GM10248 (cell line): ENCODE measurements at regions not wholly inside any gene's neighbourhood (a gene's known extent, or its start where the extent isn't known, plus 50 kb on each side); places are given as distances from the start of the nearest gene placed in this dataset.

Experiments
- CTCF ChIA-PET: fragments of 300-600 bp; sonication (Branson Sonifier 250); formaldehyde crosslinking; extraction: SDS; loops from one replicate; lab custom pipeline; 2021; ENCODE audit warnings: antibody characterized with exemption; lab: Yijun Ruan, JAX
- POLR2A ChIA-PET: fragments of 350-650 bp; sonication (Branson Sonifier 250); formaldehyde crosslinking; extraction: SDS; loops from one replicate; lab custom pipeline; 2020; ENCODE audit warnings: antibody characterized with exemption; lab: Yijun Ruan, JAX
- DNase-seq: peaks from one replicate; pipeline ENCODE4 v3.0.0; 2012; ENCODE audit errors: extremely low spot score
- CTCF ChIP-seq: IDR thresholded peaks from 2 replicates; pipeline ENCODE4 v1.5.1; 2012; ENCODE audit warnings: mild to moderate bottlenecking, low read depth; ENCODE audit errors: extremely low read depth, missing control alignments, control extremely low read depth

- no peak for DNase-seq
- CTCF ChIA-PET = interaction anchor here (0.8 kb wide), 1 partner anchor 310 kb away, joined by 3 read pairs; no protein-coding TSS in a partner anchor
- TF ChIP-seq CTCF = no peak
- POLR2A ChIA-PET = no interaction called here
Measured at GRCh38 chr12:75715682-75716081, 204.3 kb upstream of the KRR1 start.

DNA sequence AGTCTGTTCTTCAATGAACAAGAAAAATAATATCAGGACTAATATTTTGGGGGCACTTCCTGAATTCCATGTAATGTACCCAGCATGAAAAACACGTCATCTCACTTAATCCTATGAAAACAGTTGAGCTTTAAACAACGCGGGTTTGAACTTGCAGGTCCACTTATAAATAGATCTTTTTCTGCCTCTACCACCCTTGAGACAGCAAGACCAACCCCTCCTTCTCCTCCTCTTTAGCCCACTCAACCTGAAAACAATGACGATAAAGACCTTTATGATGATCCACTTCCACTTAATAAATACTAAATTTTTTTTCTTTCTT is 203.9 kb upstream of the KRR1 start:
- ChIA-PET CTCF (interaction anchor here (0.8 kb wide), 1 partner anchor 310 kb away, joined by 3 read pairs; no protein-coding TSS in a partner anchor), POLR2A (no interaction called here)
- TF ChIP-seq CTCF = no peak
- DNase-seq = no peak

- POLR2A ChIA-PET = no interaction called here
- CTCF ChIA-PET = interaction anchor here (0.8 kb wide), 1 partner anchor 311 kb away, joined by 3 read pairs; no protein-coding TSS in a partner anchor
- no peak for TF ChIP-seq CTCF
- no peak for DNase-seq
Measured at GRCh38 chr12:75714462-75715322, 203.3 kb upstream of the KRR1 start.

DNA sequence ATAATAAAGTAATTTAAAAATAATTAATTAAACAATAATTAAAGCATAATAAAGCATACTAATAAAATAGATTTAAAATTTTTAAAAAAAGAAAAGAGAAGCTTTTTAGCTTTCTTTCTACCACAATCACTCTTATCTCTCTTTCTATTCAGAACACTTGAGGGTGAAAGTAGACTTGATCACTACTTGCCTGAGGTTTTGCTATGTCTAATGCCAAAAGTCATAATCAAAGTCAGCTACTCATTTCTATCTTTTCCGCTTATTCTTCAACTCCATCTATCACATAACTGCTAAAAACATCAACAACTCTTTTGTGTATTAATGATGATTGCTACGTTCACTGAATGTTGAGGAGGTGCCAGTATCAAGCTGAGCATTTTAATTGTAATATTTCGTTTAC is 202.0 kb upstream of the KRR1 start:
- no peak for DNase-seq
- ChIA-PET POLR2A (no interaction called here), CTCF (interaction anchor here (1.3 kb wide), 2 partner anchors 35 to 391 kb away, joined by 3 to 4 read pairs; no protein-coding TSS in a partner anchor)
- no peak for TF ChIP-seq CTCF

- ChIA-PET CTCF (interaction anchor here (1.3 kb wide), 1 partner anchor 392 kb away, joined by 3 read pairs; no protein-coding TSS in a partner anchor), POLR2A (no interaction called here)
- no peak for TF ChIP-seq CTCF
- DNase-seq = no peak
Measured at GRCh38 chr12:75712223-75712622, 200.8 kb upstream of the KRR1 start.

- ChIA-PET CTCF (interaction anchor here (1.1 to 1.5 kb wide), 2 partner anchors 30 to 227 kb away, joined by 3 read pairs; no protein-coding TSS in a partner anchor), POLR2A (no interaction called here)
- DNase-seq = no peak
- TF ChIP-seq CTCF = no peak
Measured at GRCh38 chr12:75711271-75711670, 199.9 kb upstream of the KRR1 start.
